Neural progenitor cell (in vitro differentiated cells): ENCODE measurements at regions not wholly inside any gene's neighbourhood (a gene's known extent, or its start where the extent isn't known, plus 50 kb on each side); places are given as distances from the start of the nearest gene placed in this dataset.

Source experiments
- DNase-seq: peaks from one replicate; pipeline ENCODE4 v3.0.0-alpha.2; 2016; ENCODE audit warnings: low spot score
- H2AFZ ChIP-seq: fragments of 200-600 bp; sonication (generic); replicated peaks from 2 replicates; pipeline ENCODE4 v1.6.1; 2016; ENCODE audit warnings: antibody characterized with exemption
- H3F3A ChIP-seq: fragments of 200-600 bp; sonication (generic); 2 replicates; pipeline ENCODE4 v1.6.1; 2016; ENCODE audit warnings: antibody characterized with exemption, low read depth
- H3K27ac ChIP-seq: fragments of 200-600 bp; sonication (generic); 2 replicates; pipeline ENCODE4 v1.5.1; 2016; ENCODE audit warnings: mild to moderate bottlenecking
- H3K27me3 ChIP-seq: fragments of 200-600 bp; sonication (generic); 2 replicates; pipeline ENCODE4 v1.6.1; 2016; ENCODE audit warnings: mild to moderate bottlenecking, moderate library complexity
- H3K36me3 ChIP-seq: fragments of 200-600 bp; sonication (generic); 2 replicates; pipeline ENCODE4 v1.5.1; 2016
- H3K4me1 ChIP-seq: fragments of 200-600 bp; sonication (generic); 2 replicates; pipeline ENCODE4 v1.6.1; 2016; ENCODE audit warnings: mixed run types
- H3K4me2 ChIP-seq: fragments of 200-600 bp; sonication (generic); 2 replicates; pipeline ENCODE4 v1.6.1; 2016
- H3K4me3 ChIP-seq: fragments of 200-600 bp; sonication (generic); 2 replicates; pipeline ENCODE4 v1.5.1; 2016
- H3K79me2 ChIP-seq: fragments of 200-600 bp; sonication (generic); 2 replicates; pipeline ENCODE4 v1.6.1; 2016; ENCODE audit warnings: low read depth
- H3K9ac ChIP-seq: fragments of 200-600 bp; sonication (generic); 2 replicates; pipeline ENCODE4 v1.6.1; 2016
- H3K9me3 ChIP-seq: fragments of 200-600 bp; sonication (generic); 2 replicates; pipeline ENCODE4 v1.5.1; 2016; ENCODE audit warnings: low read depth
- H4K20me1 ChIP-seq: fragments of 200-600 bp; sonication (generic); 2 replicates; pipeline ENCODE4 v1.6.1; 2016; ENCODE audit warnings: low read depth
- H3K27ac Mint-ChIP-seq: 3 replicates; pipeline ENCODE4 v1.8.0; 2021; ENCODE audit warnings: mixed read lengths
- H3K27me3 Mint-ChIP-seq: 2 replicates; pipeline ENCODE4 v1.8.0; 2022; ENCODE audit warnings: low read depth, mild to moderate bottlenecking, inconsistent platforms, moderate library complexity, mixed read lengths; ENCODE audit not compliant: insufficient read depth
- H3K36me3 Mint-ChIP-seq: 3 replicates; pipeline ENCODE4 v1.8.0; 2021; ENCODE audit warnings: mixed read lengths
- H3K4me1 Mint-ChIP-seq: 3 replicates; pipeline ENCODE4 v1.8.0; 2021; ENCODE audit warnings: mixed read lengths
- H3K4me3 Mint-ChIP-seq: 3 replicates; pipeline ENCODE4 v1.8.0; 2021; ENCODE audit warnings: mild to moderate bottlenecking, moderate library complexity, mixed read lengths
- H3K9me3 Mint-ChIP-seq: 3 replicates; pipeline ENCODE4 v1.8.0; 2020; ENCODE audit warnings: mixed read lengths
- CTCF ChIP-seq: fragments of 200-600 bp; sonication (generic); IDR thresholded peaks from 2 replicates; pipeline ENCODE4 v1.5.1; 2017; ENCODE audit warnings: antibody characterized with exemption, mild to moderate bottlenecking
- EZH2 ChIP-seq: fragments of 200-600 bp; sonication (generic); IDR thresholded peaks from 2 replicates; pipeline ENCODE4 v1.6.1; 2017; ENCODE audit warnings: antibody characterized with exemption, mild to moderate bottlenecking, moderate library complexity
- EZH2phosphoT487 ChIP-seq: fragments of 200-600 bp; sonication (generic); IDR thresholded peaks from 2 replicates; pipeline ENCODE4 v1.6.1; 2017; ENCODE audit warnings: antibody characterized with exemption

GRCh38 chr6:160933256-160933655 lies 58.3 kb upstream of the MAP3K4 start:
- Histone ChIP-seq H3K4me1 (peaks cover 3% of the 10 kb centered on the region), H3K9ac (no peak overlapping the region), H3K27ac (no peak overlapping the region), H3F3A (no peaks in the 10 kb centered on the region), H3K36me3 (no peaks in the 10 kb centered on the region), H3K9me3 (no peaks in the 10 kb centered on the region), H3K27me3 (peaks cover 15% of the 10 kb centered on the region), H3K4me2 (no peak overlapping the region), H4K20me1 (no peaks in the 10 kb centered on the region), H2AFZ (no peak overlapping the region), H3K4me3 (no peak overlapping the region), H3K79me2 (no peaks in the 10 kb centered on the region)
- TF ChIP-seq CTCF (peak; percentile 44), EZH2phosphoT487 (no peak), EZH2 (no peak)
- peak; percentile 57 for DNase-seq
- H3K9me3 Mint-ChIP-seq: peaks cover 6% of the 10 kb centered on the region
- H3K4me1 Mint-ChIP-seq: peaks cover 2% of the 10 kb centered on the region
- H3K4me3 Mint-ChIP-seq: no peak overlapping the region
- H3K27ac Mint-ChIP-seq: no peak overlapping the region
- H3K36me3 Mint-ChIP-seq: no peaks in the 10 kb centered on the region
- peaks cover 3% of the 10 kb centered on the region for H3K27me3 Mint-ChIP-seq

GRCh38 chr6:160934157-160934556 lies 57.4 kb upstream of the MAP3K4 start:
- no peaks in the 10 kb centered on the region for H3K9me3 ChIP-seq
- H3K4me1 Mint-ChIP-seq: peaks cover 2% of the 10 kb centered on the region
- H3K27me3 Mint-ChIP-seq: peaks cover 3% of the 10 kb centered on the region
- no peak overlapping the region for H3K27ac ChIP-seq
- no peaks in the 10 kb centered on the region for H3K79me2 ChIP-seq
- no peak overlapping the region for H2AFZ ChIP-seq
- no peak overlapping the region for H3K4me2 ChIP-seq
- peaks cover 6% of the 10 kb centered on the region for H3K9me3 Mint-ChIP-seq
- no peak for TF ChIP-seq EZH2
- no peak for TF ChIP-seq CTCF
- TF ChIP-seq EZH2phosphoT487: no peak
- no peak overlapping the region for H3K9ac ChIP-seq
- no peak overlapping the region for H3K4me3 ChIP-seq
- no peaks in the 10 kb centered on the region for H3F3A ChIP-seq
- peaks cover 15% of the 10 kb centered on the region for H3K27me3 ChIP-seq
- no peak overlapping the region for H3K27ac Mint-ChIP-seq
- H3K36me3 Mint-ChIP-seq: no peaks in the 10 kb centered on the region
- H3K4me1 ChIP-seq: peaks cover 3% of the 10 kb centered on the region
- no peaks in the 10 kb centered on the region for H3K36me3 ChIP-seq
- DNase-seq: no peak
- H4K20me1 ChIP-seq: no peaks in the 10 kb centered on the region
- no peak overlapping the region for H3K4me3 Mint-ChIP-seq

- no peaks in the 10 kb centered on the region for H3K4me1 Mint-ChIP-seq
- no peak overlapping the region for H3K9ac ChIP-seq
- H3K4me3 Mint-ChIP-seq: no peak overlapping the region
- DNase-seq: no peak
- no peak overlapping the region for H2AFZ ChIP-seq
- H3K79me2 ChIP-seq: no peaks in the 10 kb centered on the region
- no peak overlapping the region for H3K4me3 ChIP-seq
- no peak overlapping the region for H3K4me2 ChIP-seq
- H3K27ac ChIP-seq: no peak overlapping the region
- no peaks in the 10 kb centered on the region for H3K36me3 ChIP-seq
- H4K20me1 ChIP-seq: no peaks in the 10 kb centered on the region
- no peaks in the 10 kb centered on the region for H3K4me1 ChIP-seq
- no peaks in the 10 kb centered on the region for H3K27me3 Mint-ChIP-seq
- no peak for TF ChIP-seq EZH2phosphoT487
- TF ChIP-seq EZH2: no peak
- TF ChIP-seq CTCF: no peak
- no peaks in the 10 kb centered on the region for H3K27me3 ChIP-seq
- no peak overlapping the region for H3K27ac Mint-ChIP-seq
- H3K9me3 Mint-ChIP-seq: peaks cover 6% of the 10 kb centered on the region
- no peaks in the 10 kb centered on the region for H3K36me3 Mint-ChIP-seq
- H3F3A ChIP-seq: no peaks in the 10 kb centered on the region
- no peaks in the 10 kb centered on the region for H3K9me3 ChIP-seq
Measured at GRCh38 chr6:160940197-160940596, 51.4 kb upstream of the MAP3K4 start.
